Gastrocnemius medialis (tissue), 4 donors: ENCODE measurements at regions not wholly inside any gene's neighbourhood (a gene's known extent, or its start where the extent isn't known, plus 50 kb on each side); places are given as distances from the start of the nearest gene placed in this dataset.

ENCODE experiments used
- CTCF ChIP-seq, 5 experiments: fragments of 450-650 bp in 3 of 5; fragments of 200-600 bp in 2 of 5; sonication (generic) in 2 of 5; IDR thresholded peaks in 4 of 5; conservative IDR thresholded peaks in 1 of 5; 1 replicate in 4 of 5; 2 replicates in 1 of 5; pipeline ENCODE4 v1.5.1; 2016 to 2019; ENCODE audit warnings: antibody characterized with exemption in 5 of 5, mild to moderate bottlenecking in 3 of 5, moderate library complexity in 3 of 5
- POLR2A ChIP-seq, 2 donors: fragments of 450-650 bp; IDR thresholded peaks; one replicate each; pipeline ENCODE4 v1.6.1; 2017; ENCODE audit warnings: antibody characterized with exemption in 2 of 2, mild to moderate bottlenecking in 2 of 2, moderate library complexity in 2 of 2

GRCh38 chr13:89169951-89170350, 1498.8 kb downstream of the SLITRK5 start:
- TF ChIP-seq CTCF (IDR thresholded peaks at IDR 0.05 in 4 of 5, conservative IDR thresholded peaks at IDR 0.05 in 1 of 5) (no peak), POLR2A (IDR thresholded peaks at IDR 0.05) (no peak)
